ENCODE measurements at regions not wholly inside any gene's neighbourhood (a gene's known extent, or its start where the extent isn't known, plus 50 kb on each side); places are given as distances from the start of the nearest gene placed in this dataset.

DNA sequence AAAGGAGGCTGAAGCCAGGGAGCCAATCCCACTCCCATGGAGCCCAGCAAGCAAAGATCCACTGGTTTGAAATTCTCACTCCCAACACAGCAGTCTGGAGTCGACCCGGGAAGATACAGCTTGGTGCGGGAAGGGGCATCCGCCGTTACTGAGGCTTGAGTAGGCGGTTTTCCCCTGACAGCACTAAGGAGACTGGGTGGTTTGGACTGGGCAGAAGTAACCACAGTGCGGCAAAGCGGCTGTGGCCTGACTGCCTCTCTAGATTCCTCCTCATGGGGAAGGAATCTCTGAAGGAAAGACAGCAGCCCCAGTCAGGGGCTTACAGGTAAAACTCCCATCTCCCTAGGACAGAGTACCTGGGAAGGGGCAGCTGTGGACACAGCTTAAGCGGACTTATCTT lies 261.6 kb upstream of the KYNU start:
- TF ChIP-seq, protein P1, sequence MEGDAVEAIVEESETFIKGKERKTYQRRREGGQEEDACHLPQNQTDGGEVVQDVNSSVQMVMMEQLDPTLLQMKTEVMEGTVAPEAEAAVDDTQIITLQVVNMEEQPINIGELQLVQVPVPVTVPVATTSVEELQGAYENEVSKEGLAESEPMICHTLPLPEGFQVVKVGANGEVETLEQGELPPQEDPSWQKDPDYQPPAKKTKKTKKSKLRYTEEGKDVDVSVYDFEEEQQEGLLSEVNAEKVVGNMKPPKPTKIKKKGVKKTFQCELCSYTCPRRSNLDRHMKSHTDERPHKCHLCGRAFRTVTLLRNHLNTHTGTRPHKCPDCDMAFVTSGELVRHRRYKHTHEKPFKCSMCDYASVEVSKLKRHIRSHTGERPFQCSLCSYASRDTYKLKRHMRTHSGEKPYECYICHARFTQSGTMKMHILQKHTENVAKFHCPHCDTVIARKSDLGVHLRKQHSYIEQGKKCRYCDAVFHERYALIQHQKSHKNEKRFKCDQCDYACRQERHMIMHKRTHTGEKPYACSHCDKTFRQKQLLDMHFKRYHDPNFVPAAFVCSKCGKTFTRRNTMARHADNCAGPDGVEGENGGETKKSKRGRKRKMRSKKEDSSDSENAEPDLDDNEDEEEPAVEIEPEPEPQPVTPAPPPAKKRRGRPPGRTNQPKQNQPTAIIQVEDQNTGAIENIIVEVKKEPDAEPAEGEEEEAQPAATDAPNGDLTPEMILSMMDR (conservative IDR thresholded peaks at IDR 0.05 in 1 of 2, IDR thresholded peaks at IDR 0.05 in 1 of 2; ENCODE audit: extremely low read depth in 1 of 2, insufficient read depth in 1 of 2, low read depth in 1 of 2, low read length in 2 of 2), result no peak
- TF ChIP-seq EZH2 (IDR thresholded peaks at IDR 0.05; ENCODE audit: borderline replicate concordance, low read length), result no peak
